ENCODE measurements at regions not wholly inside any gene's neighbourhood (a gene's known extent, or its start where the extent isn't known, plus 50 kb on each side); places are given as distances from the start of the nearest gene placed in this dataset.

- ChIA-PET CTCF (ENCODE audit: partially characterized antibody) (interaction anchor here (1.1 to 2.1 kb wide), 2 partner anchors 10 to 16 kb away, joined by 4 to 8 read pairs; no protein-coding TSS in a partner anchor), POLR2A (ENCODE audit: partially characterized antibody) (no interaction called here)
- H3K4ac ChIP-seq (replicated peaks; ENCODE audit: insufficient read length, low read depth, low read length) = no peak overlapping the region
- H3K14ac ChIP-seq (ENCODE audit: insufficient read length) = no peak overlapping the region
- no peak overlapping the region for H2BK5ac ChIP-seq (ENCODE audit: low read depth, low read length)
- no peak overlapping the region for H3K27ac ChIP-seq (ENCODE audit: low read depth, low read length)
- no peak overlapping the region for H3K9ac ChIP-seq (replicated peaks in 1 of 4; ENCODE audit: extremely low read depth in 1 of 4, low read depth in 3 of 4, low read length in 3 of 4)
- peak overlapping the region; percentile 50 for H2BK120ac ChIP-seq (replicated peaks; ENCODE audit: low read depth, low read length)
- H3K4me3 ChIP-seq (ENCODE audit: extremely low read depth in 1 of 4, insufficient read depth in 2 of 4, low read depth in 3 of 4, low read length in 4 of 4) = no peak overlapping the region
- WGBS, 2 experiments (ENCODE audit: extremely low coverage in 1 of 2, insufficient coverage in 1 of 2, insufficient read length in 1 of 2, insufficient replicate concordance in 2 of 2, low coverage in 1 of 2, low lambda C conversion rate in 2 of 2, missing lambda C conversion rate in 1 of 2) = 100% methylated on average over 1 of the region's 1 CpG; no CpG with 5 or more reads in 1 of the 2 experiments
- FAIRE-seq (no peak), DNase-seq (ENCODE audit: low read depth in 1 of 2, low spot score in 2 of 2) (no peak)
- H3K56ac ChIP-seq (replicated peaks; ENCODE audit: insufficient read length, low read depth, low read length) = no peak overlapping the region
- H3K4me2 ChIP-seq (ENCODE audit: insufficient read depth in 1 of 2, low read depth in 2 of 2, low read length in 2 of 2) = no peak overlapping the region
- no peak overlapping the region for H2BK15ac ChIP-seq (ENCODE audit: low read length)
- H3K23me2 ChIP-seq (ENCODE audit: low read depth, low read length) = no peaks in the 10 kb centered on the region; the same call in 1 of the 2 replicates
- no peaks in the 10 kb centered on the region for H3K4me1 ChIP-seq (replicated peaks in 1 of 4; ENCODE audit: control insufficient read depth in 3 of 4, insufficient read depth in 4 of 4, low read length in 3 of 4)
- H3K79me1 ChIP-seq (ENCODE audit: low read depth, low read length) = no peaks in the 10 kb centered on the region
- H3K27me3 ChIP-seq (replicated peaks in 1 of 4; ENCODE audit: control insufficient read depth in 3 of 4, extremely low read depth in 1 of 4, insufficient read depth in 3 of 4, low read length in 3 of 4) = no peaks in the 10 kb centered on the region
- H3K36me3 ChIP-seq (ENCODE audit: control insufficient read depth in 2 of 4, insufficient read depth in 4 of 4, low read length in 3 of 4) = no peaks in the 10 kb centered on the region
- no peak overlapping the region for H4K5ac ChIP-seq (ENCODE audit: insufficient read length, low read depth, low read length)
- H3K18ac ChIP-seq (ENCODE audit: extremely low read depth, low read length) = no peak overlapping the region
- no peak overlapping the region for H2AK5ac ChIP-seq (ENCODE audit: low read depth, low read length)
- no peak overlapping the region for H2AFZ ChIP-seq (ENCODE audit: low read length)
- H3K9me3 ChIP-seq (ENCODE audit: insufficient read depth in 2 of 2, low read depth in 1 of 2, low read length in 1 of 2) = no peaks in the 10 kb centered on the region
- no peaks in the 10 kb centered on the region for H4K20me1 ChIP-seq (replicated peaks in 1 of 2; ENCODE audit: control insufficient read depth in 1 of 2, insufficient read depth in 2 of 2, low read length in 2 of 2)
- TF ChIP-seq SIN3A (conservative IDR thresholded peaks at IDR 0.05 in 1 of 2, IDR thresholded peaks at IDR 0.05 in 1 of 2; ENCODE audit: low read depth in 1 of 2, low read length in 2 of 2) = no peak
- no peak for TF ChIP-seq NRF1 (IDR thresholded peaks at IDR 0.05; ENCODE audit: low read depth, low read length)
- no peak overlapping the region for H4K91ac ChIP-seq (replicated peaks; ENCODE audit: insufficient read length, low read length)
- H2BK12ac ChIP-seq (ENCODE audit: low read depth, low read length) = peak overlapping the region; percentile 21; the same call in 1 of the 2 replicates
- no peak overlapping the region for H3K23ac ChIP-seq (ENCODE audit: insufficient read length)
- H2BK20ac ChIP-seq (ENCODE audit: low read length) = no peak overlapping the region
- H3K79me2 ChIP-seq (ENCODE audit: control insufficient read depth in 1 of 2, insufficient read depth in 2 of 2, low read length in 2 of 2) = no peaks in the 10 kb centered on the region
- no peak overlapping the region for H4K8ac ChIP-seq (ENCODE audit: extremely low read depth, insufficient read depth, low read length)
Observed at GRCh38 chr2:59569124-59569523, 984.3 kb downstream of the BCL11A start.
